ENCODE measurements at regions not wholly inside any gene's neighbourhood (a gene's known extent, or its start where the extent isn't known, plus 50 kb on each side); places are given as distances from the start of the nearest gene placed in this dataset.

DNA sequence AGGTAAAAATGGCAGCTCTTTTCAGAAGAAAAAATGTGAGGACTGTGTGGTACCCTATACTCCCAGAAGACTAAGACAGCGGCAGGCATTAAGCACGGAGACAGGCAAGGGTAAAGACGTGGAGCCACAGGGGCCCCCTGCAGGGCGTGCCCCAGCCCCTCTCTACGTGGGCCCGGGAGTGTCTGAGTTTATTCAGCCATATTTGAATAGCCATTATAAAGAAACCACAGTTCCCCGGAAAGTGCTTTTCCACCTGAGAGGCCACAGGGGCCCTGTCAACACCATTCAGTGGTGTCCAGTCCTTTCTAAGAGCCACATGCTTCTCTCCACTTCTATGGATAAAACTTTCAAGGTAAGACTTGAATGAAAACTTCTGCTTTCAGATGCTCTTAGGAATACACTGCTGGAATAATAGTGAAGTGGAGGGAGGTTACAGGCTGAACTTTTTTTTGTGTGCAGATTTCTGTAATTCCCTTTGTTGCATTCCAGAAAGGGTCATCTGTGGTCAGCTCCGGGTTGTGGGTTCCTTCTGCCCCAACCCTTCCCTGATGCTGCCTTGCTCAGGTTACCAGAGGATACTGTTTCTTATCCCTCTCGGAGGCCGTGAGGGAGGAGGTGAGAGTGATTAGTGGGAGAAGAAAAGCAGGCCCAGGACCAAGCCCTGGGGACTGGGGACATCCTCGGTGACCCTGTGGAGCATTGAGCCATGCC lies 58.4 kb downstream of the SLC25A47 start:
- DNase-seq (ENCODE audit: low read depth in 1 of 2, low spot score in 1 of 2), result no peak

GRCh38 chr14:100382106-100382455 lies 58.9 kb downstream of the SLC25A47 start:
- DNase-seq (ENCODE audit: low read depth in 1 of 2, low spot score in 1 of 2), result no peak

DNA sequence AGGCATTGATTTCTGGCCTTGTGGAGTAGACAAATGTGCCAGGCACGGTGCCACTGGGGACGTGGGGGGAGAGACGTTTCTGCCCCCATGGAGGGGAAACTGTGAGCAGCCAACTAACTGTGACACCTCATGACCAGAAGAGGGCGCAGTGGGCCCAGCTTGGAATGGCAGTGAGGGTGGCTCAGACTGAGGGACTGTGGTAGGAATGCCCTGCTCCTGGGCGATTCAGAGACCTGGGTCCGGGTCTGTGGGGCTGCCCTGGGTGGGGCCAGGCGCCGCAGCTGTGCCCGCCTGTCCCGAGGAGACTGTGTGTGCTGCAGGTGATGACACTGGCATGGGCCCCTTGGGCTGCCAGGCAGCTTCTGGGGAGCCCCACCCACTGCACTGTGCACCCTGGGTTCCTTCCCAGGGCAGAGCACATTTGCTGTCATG lies 60.6 kb downstream of the SLC25A47 start:
- peak; percentile 32 to 49 for DNase-seq (ENCODE audit: low read depth in 1 of 2, low spot score in 1 of 2)

GRCh38 chr14:100384277-100384676 lies 61.1 kb downstream of the SLC25A47 start:
- no peak for DNase-seq (ENCODE audit: low read depth in 1 of 2, low spot score in 1 of 2)

DNA sequence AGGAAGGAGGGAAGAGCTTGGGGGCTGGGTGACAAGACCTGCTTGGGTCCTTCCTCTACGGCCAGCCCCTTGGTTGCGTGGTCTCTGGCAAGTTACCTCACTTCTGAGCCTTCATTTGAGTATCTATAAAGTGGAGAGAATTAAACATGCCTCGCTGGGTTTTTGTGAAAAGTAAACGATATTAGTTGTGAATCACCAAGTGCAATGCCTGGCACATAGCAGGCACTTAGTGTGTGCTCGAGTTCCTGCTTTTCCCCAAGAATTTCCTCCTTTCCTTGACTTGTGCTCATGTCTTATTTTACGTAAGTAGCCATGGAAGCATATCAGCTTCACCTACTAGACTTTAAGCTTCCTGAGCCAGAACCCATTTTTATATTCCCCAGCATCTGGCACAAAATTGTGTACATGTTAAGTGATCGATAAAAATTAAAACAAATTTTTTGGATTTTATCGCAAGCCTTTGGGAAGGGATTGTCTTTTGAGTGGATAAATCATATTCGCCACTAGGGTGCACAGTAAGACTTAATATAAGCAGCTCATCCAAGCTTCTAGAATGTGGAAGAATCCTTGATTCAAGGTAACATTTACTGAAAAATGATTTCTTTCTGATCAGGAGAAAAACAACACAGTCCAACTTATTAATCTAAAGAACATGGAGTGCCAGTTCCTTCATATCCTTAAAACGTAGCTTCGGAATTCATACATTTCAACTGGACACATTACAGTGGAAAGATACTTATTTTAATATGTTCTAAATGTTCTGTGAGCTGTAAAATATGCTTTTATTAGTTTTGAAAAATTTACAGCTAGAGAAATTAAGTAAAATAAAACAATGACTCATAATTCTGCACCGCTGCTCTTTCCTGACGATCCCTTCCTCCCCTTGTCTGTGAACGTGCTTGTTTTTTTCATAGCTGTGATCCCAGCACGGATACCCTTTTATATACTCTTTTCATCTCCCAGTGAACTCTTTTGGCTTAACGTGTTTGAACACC lies 62.0 kb downstream of the SLC25A47 start:
- DNase-seq (ENCODE audit: low read depth in 1 of 2, low spot score in 1 of 2), result no peak

DNA sequence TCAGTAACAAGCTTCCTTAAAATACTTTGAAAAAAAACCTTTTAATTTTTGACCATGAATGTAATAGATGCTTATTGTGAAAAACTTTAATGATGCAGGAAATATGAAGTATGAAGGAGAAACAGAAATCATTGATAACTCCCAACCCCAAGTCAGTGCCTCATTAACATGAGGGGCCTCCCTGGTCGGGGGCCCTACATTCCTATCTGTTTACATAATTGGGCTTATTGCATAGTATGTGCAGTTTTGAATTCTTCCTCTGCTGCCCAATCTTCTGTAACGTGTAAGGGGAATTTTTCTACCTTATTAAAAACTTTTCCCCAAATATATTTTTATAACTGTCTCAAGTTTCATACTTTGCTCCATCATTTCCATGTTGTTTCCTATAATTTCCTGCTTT lies 63.0 kb downstream of the SLC25A47 start:
- DNase-seq (ENCODE audit: low read depth in 1 of 2, low spot score in 1 of 2), result no peak

- no peak for DNase-seq (ENCODE audit: low read depth in 1 of 2, low spot score in 1 of 2)
Observed at GRCh38 chr14:100386846-100387245, 63.7 kb downstream of the SLC25A47 start.

DNA sequence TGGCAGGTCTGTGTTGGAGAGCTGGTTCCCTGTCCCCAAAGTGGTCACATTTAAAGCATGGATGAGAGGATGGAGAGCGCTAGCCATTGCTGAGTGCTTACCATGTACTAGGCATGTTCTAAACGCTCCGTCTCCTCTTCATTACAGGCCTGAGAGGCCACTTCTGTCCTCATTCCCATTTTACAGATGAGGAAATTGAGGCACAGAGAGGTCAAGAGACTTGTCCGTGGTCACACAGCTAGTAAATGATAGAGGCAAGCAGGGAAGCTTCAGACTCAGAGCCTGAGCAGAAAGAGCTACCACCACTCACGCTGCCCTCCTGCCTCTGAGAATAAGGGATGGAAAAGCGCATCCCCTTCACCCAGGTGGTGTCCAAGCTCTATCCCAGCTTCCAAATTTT lies 64.3 kb downstream of the SLC25A47 start:
- DNase-seq (ENCODE audit: low read depth in 1 of 2, low spot score in 1 of 2), result no peak

GRCh38 chr14:100388103-100389054 lies 65.2 kb downstream of the SLC25A47 start:
- no peak for DNase-seq (ENCODE audit: low read depth in 1 of 2, low spot score in 1 of 2)

GRCh38 chr14:100389497-100390104 lies 66.5 kb downstream of the SLC25A47 start:
- DNase-seq (ENCODE audit: low read depth in 1 of 2, low spot score in 1 of 2), result no peak

DNA sequence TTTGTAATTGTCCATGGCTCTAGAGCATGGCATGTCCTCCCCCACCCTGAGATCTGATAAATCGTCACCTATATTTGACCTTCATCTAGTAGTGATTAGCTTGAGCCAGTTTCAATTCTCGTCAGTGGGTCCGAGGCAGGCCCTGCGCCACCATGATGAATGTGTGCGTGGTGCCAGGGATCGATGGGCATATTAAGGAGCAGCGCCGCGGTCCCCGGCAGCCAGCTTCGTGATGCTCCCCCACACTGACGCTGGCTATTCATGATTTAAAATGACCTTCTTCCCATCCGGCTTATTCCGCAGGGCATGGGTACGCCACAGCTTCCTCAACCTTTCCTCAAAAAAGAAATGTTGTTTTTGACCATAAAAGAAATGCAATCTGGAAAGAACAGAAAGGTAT lies 68.0 kb downstream of the SLC25A47 start:
- no peak for DNase-seq (ENCODE audit: low read depth in 1 of 2, low spot score in 1 of 2)

- no peak for DNase-seq (ENCODE audit: low read depth in 1 of 2, low spot score in 1 of 2)
Observed at GRCh38 chr14:100391724-100392123, 68.6 kb downstream of the SLC25A47 start.

DNA sequence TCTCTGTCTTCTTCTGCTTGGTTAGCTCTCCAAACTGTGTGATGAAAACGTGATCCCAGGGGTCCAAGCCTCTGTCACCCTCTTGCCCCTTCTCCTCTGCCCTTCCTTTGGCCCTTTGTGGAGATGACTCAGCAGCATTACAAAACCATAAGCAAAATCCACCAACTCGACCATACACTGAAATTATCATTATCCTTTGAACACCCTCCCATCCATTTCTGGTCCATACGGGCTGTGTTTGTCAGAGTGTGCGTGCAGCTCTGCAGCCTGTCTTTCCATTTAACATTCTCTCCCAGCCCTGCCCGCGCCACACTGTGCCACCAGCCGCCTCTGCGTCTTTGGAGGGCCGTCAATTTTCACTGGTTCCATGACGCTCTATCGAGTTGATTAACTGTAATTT lies 69.2 kb downstream of the SLC25A47 start:
- no peak for DNase-seq (ENCODE audit: low read depth in 1 of 2, low spot score in 1 of 2)

DNA sequence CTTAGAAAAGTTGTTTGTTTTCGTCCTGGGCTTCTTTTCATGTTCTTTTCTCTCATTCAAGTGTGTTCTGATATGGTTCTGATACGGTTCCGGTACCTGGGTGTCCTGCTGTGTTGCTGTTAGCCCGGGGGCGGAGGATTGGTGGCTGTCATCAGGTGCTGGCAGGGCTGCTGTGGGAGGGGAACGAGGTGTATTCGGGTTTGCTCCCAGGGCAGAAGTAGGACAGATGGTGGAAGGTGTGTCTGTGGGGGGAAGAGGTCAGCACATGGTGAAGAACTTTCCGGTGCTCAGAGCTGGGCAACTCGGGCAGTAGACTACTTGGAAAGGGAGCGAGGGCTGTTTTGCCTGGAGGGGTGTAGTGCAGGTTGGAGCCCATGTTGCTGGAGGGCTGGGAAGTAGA lies 70.2 kb downstream of the SLC25A47 start:
- no peak for DNase-seq (ENCODE audit: low read depth in 1 of 2, low spot score in 1 of 2)

DNA sequence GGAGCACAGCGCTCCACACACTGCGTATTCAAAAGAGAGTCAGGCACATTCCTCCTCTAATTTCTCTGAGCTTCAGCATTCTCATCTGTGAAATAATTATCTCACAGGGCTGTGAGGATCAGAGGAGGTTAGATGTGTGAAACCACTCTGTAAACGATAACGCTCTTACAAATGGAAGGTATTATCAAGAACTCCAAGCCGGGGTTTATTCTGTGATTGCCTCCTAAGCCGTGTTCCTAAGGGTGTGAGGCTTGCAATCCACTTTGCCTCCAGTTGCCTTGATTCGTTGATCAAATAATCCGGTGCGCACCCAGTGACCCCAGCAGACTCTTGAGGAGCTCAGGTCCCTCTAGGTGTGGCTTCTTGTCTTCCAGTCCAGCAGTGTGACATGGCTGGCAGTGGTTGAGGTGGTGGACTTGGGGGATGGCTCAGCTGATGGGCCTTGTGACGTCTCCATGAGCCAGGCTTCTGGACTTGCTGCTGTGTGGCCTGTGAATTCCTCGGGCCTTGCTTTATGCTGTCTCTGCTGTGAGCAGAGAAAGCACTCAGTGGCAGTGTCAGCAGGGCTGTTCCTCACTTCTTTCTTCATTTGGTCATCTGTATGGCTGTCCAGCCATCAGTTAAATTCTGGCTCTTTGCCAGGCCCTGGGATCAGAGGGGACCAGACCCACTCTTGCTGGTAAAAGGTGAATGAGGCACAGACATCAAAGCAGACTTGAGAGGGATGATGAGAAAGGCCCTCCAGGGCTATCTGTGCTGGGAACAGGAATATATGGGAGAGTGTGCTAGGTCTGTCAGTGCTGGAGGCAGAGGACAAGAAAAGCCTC lies 71.0 kb downstream of the SLC25A47 start:
- no peak for DNase-seq (ENCODE audit: low read depth in 1 of 2, low spot score in 1 of 2)

DNA sequence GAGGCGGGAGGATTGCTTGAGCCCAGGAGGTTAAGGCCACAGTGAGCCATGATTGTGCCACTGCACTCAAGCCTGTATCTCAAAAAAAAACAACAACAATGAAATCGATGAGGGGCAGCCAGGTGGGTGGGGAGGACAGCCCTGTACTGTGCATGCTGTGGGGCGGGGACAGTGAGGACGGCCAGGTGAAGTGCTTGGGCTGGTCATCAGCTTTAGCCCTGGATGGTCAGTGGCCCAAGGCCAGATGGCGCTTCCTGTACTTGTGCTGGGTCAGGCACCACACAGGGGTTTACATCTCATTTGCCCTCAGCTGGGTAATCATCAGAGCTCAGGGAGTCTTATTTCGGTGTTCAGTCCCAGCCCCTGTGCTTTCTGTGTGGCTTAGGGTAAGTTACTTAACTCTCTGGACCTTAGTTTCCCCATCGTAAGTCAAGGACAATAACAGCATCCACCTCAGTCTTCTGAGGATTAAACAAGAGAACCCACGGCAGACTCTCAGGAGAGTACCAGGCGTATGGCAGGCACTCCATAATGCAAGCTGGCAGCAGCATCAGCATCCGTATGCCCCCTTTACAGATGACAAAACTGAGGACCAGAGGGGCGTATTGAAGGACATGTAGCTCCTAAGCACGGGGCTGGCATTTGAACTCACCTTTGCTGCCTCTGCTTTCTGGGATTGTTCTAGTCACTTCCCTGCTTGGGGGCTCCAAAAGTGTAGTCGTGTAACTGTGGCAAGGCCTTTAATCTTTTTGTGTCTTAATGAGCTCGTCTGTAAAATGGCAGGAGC lies 71.9 kb downstream of the SLC25A47 start:
- DNase-seq (ENCODE audit: low read depth in 1 of 2, low spot score in 1 of 2), result no peak

DNA sequence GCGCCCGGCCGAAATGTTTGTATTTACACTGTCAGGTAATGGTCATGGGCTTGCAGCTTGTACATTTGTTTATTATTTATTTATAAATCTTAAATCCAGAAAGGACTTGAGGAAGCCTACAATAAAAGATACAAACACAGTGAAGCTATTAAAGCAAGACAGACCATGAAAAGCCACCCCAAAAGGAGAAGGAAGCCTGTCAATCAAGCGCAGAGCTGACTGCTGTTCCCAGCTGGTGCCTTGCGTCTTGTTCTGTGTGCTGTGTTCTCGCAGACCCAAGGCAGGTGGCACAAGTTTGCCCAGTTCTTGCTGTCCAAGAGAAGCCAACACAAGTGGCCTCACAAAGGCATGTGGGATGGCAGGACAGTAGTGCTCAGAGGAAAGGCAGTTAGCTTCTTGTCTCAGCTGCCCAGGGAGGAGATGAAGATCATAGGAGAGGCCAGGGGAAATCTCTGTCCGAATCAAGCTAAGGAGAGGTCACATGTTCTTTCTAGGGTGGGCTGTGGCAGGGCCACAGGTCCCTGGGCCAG lies 73.2 kb downstream of the SLC25A47 start:
- no peak for DNase-seq (ENCODE audit: low read depth in 1 of 2, low spot score in 1 of 2)

- DNase-seq (ENCODE audit: low read depth in 1 of 2, low spot score in 1 of 2), result no peak
Observed at GRCh38 chr14:100397005-100397404, 73.9 kb downstream of the SLC25A47 start.

GRCh38 chr14:100398044-100398443 lies 74.9 kb downstream of the SLC25A47 start:
- DNase-seq (ENCODE audit: low read depth in 1 of 2, low spot score in 1 of 2), result no peak

All from activated T-helper 1 cell treated with anti-CD3 and anti-CD28 coated beads, Interleukin-2, amount 50 U/mL, for 16 hours (primary cell).